ENCODE measurements at regions not wholly inside any gene's neighbourhood (a gene's known extent, or its start where the extent isn't known, plus 50 kb on each side); places are given as distances from the start of the nearest gene placed in this dataset.

- Histone ChIP-seq H3K9ac (no peak overlapping the region), H3K4me1 (ENCODE audit: control insufficient read depth in 1 of 2, insufficient read depth in 2 of 2, low read depth in 1 of 2, low read length in 1 of 2) (peaks cover 0 to 9% of the 10 kb centered on the region in 2 experiments; a peak in 1 of 4 replicates), H3K4me3 (ENCODE audit: low read depth in 2 of 2, low read length in 1 of 2) (no peak overlapping the region), H3K4me2 (no peak overlapping the region), H3K79me2 (ENCODE audit: insufficient read depth) (no peaks in the 10 kb centered on the region), H3K36me3 (replicated peaks in 1 of 2; ENCODE audit: control insufficient read depth in 1 of 2, insufficient read depth in 2 of 2, low read length in 1 of 2) (no peaks in the 10 kb centered on the region), H3K9me2 (no peaks in the 10 kb centered on the region), H2AFZ (ENCODE audit: low read depth) (no peak overlapping the region; the same call in 1 of the 2 replicates), H4K20me1 (ENCODE audit: insufficient read depth) (no peaks in the 10 kb centered on the region), H3F3A (replicated peaks; ENCODE audit: insufficient read depth) (peaks cover 6% of the 10 kb centered on the region), H3K27me3 (ENCODE audit: insufficient read depth) (no peaks in the 10 kb centered on the region), H3K9me3 (peaks cover 18% of the 10 kb centered on the region; the same call in 1 of the 2 replicates), H3K27ac (ENCODE audit: low read depth in 2 of 2, low read length in 1 of 2) (no peak overlapping the region)
- no peak for DNase-seq
- ChIA-PET CTCF (no interaction called here), POLR2A (no interaction called here)
- no peak for TF ChIP-seq SMC3 (IDR thresholded peaks at IDR 0.05; ENCODE audit: low read depth, low read length)
- no peak for TF ChIP-seq FOSL2 (IDR thresholded peaks at IDR 0.05; ENCODE audit: borderline replicate concordance, low read depth)
- TF ChIP-seq MXI1 (IDR thresholded peaks at IDR 0.05; ENCODE audit: low read depth, low read length), result no peak
- no peak for TF ChIP-seq GATA2 (CRISPR knock-in tag; IDR thresholded peaks at IDR 0.05)
- TF ChIP-seq GABPA (IDR thresholded peaks at IDR 0.05; ENCODE audit: low read depth), result no peak
- no peak for TF ChIP-seq FOXJ3 (CRISPR knock-in tag; IDR thresholded peaks at IDR 0.05)
- 30% methylated on average over 4 of the region's 4 CpGs for WGBS (ENCODE audit: low lambda C conversion rate)
These were observed 300.7 kb upstream of the ZNF32 start for GRCh38 chr10:43949351-43949750.

DNA sequence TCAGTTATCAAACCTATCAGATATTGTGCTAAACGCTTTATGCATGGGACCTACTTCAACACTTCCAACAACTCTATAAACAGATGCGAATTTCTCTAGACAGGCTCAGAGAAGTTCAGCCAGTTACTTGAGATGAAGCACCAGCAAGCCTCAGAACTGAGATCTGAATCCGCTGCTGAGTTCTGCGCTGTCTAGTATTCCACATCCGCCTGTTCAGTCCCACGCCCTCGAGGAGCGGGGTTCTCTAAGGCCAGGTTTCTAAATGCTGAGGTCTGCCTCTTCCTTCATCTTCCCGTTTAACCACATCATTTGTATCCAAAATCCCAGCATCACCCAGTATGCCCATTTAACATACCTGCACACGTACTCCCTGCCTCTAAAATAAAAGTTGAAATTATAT, 297.8 kb upstream of the ZNF32 start:
- TF ChIP-seq SMC3 (IDR thresholded peaks at IDR 0.05; ENCODE audit: low read depth, low read length) (no peak), JUND (IDR thresholded peaks at IDR 0.05) (no peak), TAF1 (IDR thresholded peaks at IDR 0.05; ENCODE audit: borderline replicate concordance, low read depth, low read length) (no peak), IRF3 (IDR thresholded peaks at IDR 0.05; ENCODE audit: low read depth, low read length) (no peak), CHD2 (IDR thresholded peaks at IDR 0.05; ENCODE audit: low read length, partially characterized antibody) (no peak), EZH2phosphoT487 (IDR thresholded peaks at IDR 0.05; ENCODE audit: borderline replicate concordance, low read depth) (no peak), FOXJ3 (CRISPR knock-in tag; IDR thresholded peaks at IDR 0.05) (no peak), POLR2AphosphoS5 (IDR thresholded peaks at IDR 0.05; ENCODE audit: low read depth, low read length) (no peak), FOSL2 (IDR thresholded peaks at IDR 0.05; ENCODE audit: borderline replicate concordance, low read depth) (no peak), RXRA (IDR thresholded peaks at IDR 0.05; ENCODE audit: borderline replicate concordance, low read depth) (no peak), USF2 (IDR thresholded peaks at IDR 0.05; ENCODE audit: borderline replicate concordance, low read depth, low read length) (no peak)
- TF ChIP-seq, protein P1, sequence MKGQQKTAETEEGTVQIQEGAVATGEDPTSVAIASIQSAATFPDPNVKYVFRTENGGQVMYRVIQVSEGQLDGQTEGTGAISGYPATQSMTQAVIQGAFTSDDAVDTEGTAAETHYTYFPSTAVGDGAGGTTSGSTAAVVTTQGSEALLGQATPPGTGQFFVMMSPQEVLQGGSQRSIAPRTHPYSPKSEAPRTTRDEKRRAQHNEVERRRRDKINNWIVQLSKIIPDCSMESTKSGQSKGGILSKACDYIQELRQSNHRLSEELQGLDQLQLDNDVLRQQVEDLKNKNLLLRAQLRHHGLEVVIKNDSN (IDR thresholded peaks at IDR 0.05; ENCODE audit: borderline replicate concordance, low read depth), result no peak
- TF ChIP-seq, protein P2, sequence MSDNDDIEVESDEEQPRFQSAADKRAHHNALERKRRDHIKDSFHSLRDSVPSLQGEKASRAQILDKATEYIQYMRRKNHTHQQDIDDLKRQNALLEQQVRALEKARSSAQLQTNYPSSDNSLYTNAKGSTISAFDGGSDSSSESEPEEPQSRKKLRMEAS (IDR thresholded peaks at IDR 0.05; ENCODE audit: low read depth), result no peak
- 63% methylated on average over 10 of the region's 10 CpGs for WGBS (ENCODE audit: low lambda C conversion rate)
- no peaks in the 10 kb centered on the region for H3K9me2 ChIP-seq
- no peak overlapping the region for H3K4me3 ChIP-seq (ENCODE audit: low read depth in 2 of 2, low read length in 1 of 2)
- H3K36me3 ChIP-seq (replicated peaks in 1 of 2; ENCODE audit: control insufficient read depth in 1 of 2, insufficient read depth in 2 of 2, low read length in 1 of 2), result no peaks in the 10 kb centered on the region
- peaks cover 0 to 23% of the 10 kb centered on the region in 2 experiments; a peak in 1 of 4 replicates for H3K4me1 ChIP-seq (ENCODE audit: control insufficient read depth in 1 of 2, insufficient read depth in 2 of 2, low read depth in 1 of 2, low read length in 1 of 2)
- H3K27ac ChIP-seq (ENCODE audit: low read depth in 2 of 2, low read length in 1 of 2), result no peak overlapping the region
- peaks cover 6% of the 10 kb centered on the region for H3F3A ChIP-seq (replicated peaks; ENCODE audit: insufficient read depth)
- no peak for DNase-seq
- no peak overlapping the region for H2AFZ ChIP-seq (ENCODE audit: low read depth)
- ChIA-PET CTCF (no interaction called here), POLR2A (no interaction called here)
- H3K27me3 ChIP-seq (ENCODE audit: insufficient read depth), result no peaks in the 10 kb centered on the region
- H3K79me2 ChIP-seq (ENCODE audit: insufficient read depth), result no peaks in the 10 kb centered on the region
- H3K9ac ChIP-seq, result no peak overlapping the region
- no peak overlapping the region for H3K4me2 ChIP-seq
- 0 out of 2 replicates have a peak, but pooled peaks cover 10% of the 10 kb centered on the region for H3K9me3 ChIP-seq
- H4K20me1 ChIP-seq (ENCODE audit: insufficient read depth), result no peaks in the 10 kb centered on the region
